H9 (cell line): ENCODE measurements at regions not wholly inside any gene's neighbourhood (a gene's known extent, or its start where the extent isn't known, plus 50 kb on each side); places are given as distances from the start of the nearest gene placed in this dataset.

Experiments used
- DNase-seq: peaks from one replicate; pipeline ENCODE4 v3.0.0-alpha.2; 2017
- H2AFZ ChIP-seq: one replicate; pipeline ENCODE4 v1.6.1; 2013; ENCODE audit warnings: mild to moderate bottlenecking, low read length, control low read depth, moderate library complexity
- H2AK5ac ChIP-seq: 2 replicates; pipeline ENCODE4 v1.6.1; 2013; ENCODE audit warnings: low read length, control low read depth, mixed read lengths; ENCODE audit not compliant: insufficient read length
- H2BK120ac ChIP-seq: one replicate; pipeline ENCODE4 v1.6.1; 2013; ENCODE audit warnings: low read depth, mild to moderate bottlenecking, low read length, control low read depth, inconsistent platforms; ENCODE audit not compliant: poor library complexity, severe bottlenecking
- H2BK12ac ChIP-seq: 2 replicates; pipeline ENCODE4 v1.6.1; 2013; ENCODE audit warnings: low read length, control low read depth, mixed read lengths, low read depth; ENCODE audit not compliant: insufficient read length
- H2BK15ac ChIP-seq: 2 replicates; pipeline ENCODE4 v1.6.1; 2013; ENCODE audit warnings: low read depth, low read length, control low read depth
- H2BK20ac ChIP-seq: one replicate; pipeline ENCODE4 v1.6.1; 2013; ENCODE audit warnings: low read depth, mild to moderate bottlenecking, low read length, control low read depth, inconsistent platforms; ENCODE audit not compliant: poor library complexity, severe bottlenecking
- H2BK5ac ChIP-seq: 2 replicates; pipeline ENCODE4 v1.6.1; 2013; ENCODE audit warnings: low read length, control low read depth, mixed read lengths; ENCODE audit not compliant: insufficient read length
- H3K14ac ChIP-seq: 2 replicates; pipeline ENCODE4 v1.6.1; 2013; ENCODE audit warnings: low read length, control low read depth; ENCODE audit not compliant: insufficient read depth
- H3K18ac ChIP-seq: 2 replicates; pipeline ENCODE4 v1.6.1; 2013; ENCODE audit warnings: low read depth, mild to moderate bottlenecking, mixed read lengths, low read length, control low read depth; ENCODE audit not compliant: insufficient read length
- H3K23ac ChIP-seq: 2 replicates; pipeline ENCODE4 v1.6.1; 2013; ENCODE audit warnings: low read length, control low read depth, mixed read lengths, low read depth; ENCODE audit not compliant: insufficient read length
- H3K23me2 ChIP-seq: 2 replicates; pipeline ENCODE4 v1.6.1; 2013; ENCODE audit warnings: low read depth, mild to moderate bottlenecking, mixed read lengths, low read length, control low read depth; ENCODE audit not compliant: insufficient read length, poor library complexity, severe bottlenecking
- H3K27ac ChIP-seq: 2 replicates; pipeline ENCODE4 v1.5.1; 2013; ENCODE audit warnings: low read length, control low read depth, mixed read lengths, low read depth; ENCODE audit not compliant: insufficient read length
- H3K27me3 ChIP-seq: 2 replicates; pipeline ENCODE4 v1.6.1; 2013; ENCODE audit warnings: low read length, control low read depth, inconsistent platforms; ENCODE audit not compliant: insufficient read depth
- H3K4ac ChIP-seq: 2 replicates; pipeline ENCODE4 v1.6.1; 2013; ENCODE audit warnings: low read depth, mild to moderate bottlenecking, control low read depth, inconsistent platforms, low read length, moderate library complexity
- H3K4me1 ChIP-seq: 2 replicates; pipeline ENCODE4 v1.6.1; 2013; ENCODE audit warnings: low read length, control low read depth, inconsistent platforms; ENCODE audit not compliant: insufficient read depth
- H3K4me2 ChIP-seq: 2 replicates; pipeline ENCODE4 v1.6.1; 2013; ENCODE audit warnings: low read length, control low read depth, mixed read lengths; ENCODE audit not compliant: insufficient read length, insufficient read depth
- H3K56ac ChIP-seq: 2 replicates; pipeline ENCODE4 v1.6.1; 2013; ENCODE audit warnings: low read depth, mild to moderate bottlenecking, mixed read lengths, low read length, control low read depth; ENCODE audit not compliant: insufficient read length
- H3K79me1 ChIP-seq: 2 replicates; pipeline ENCODE4 v1.6.1; 2013; ENCODE audit warnings: low read depth, mild to moderate bottlenecking, moderate library complexity, low read length, control low read depth, inconsistent platforms; ENCODE audit not compliant: insufficient read depth, poor library complexity, severe bottlenecking
- H3K79me2 ChIP-seq: 2 replicates; pipeline ENCODE4 v1.6.1; 2013; ENCODE audit warnings: low read length, control low read depth, inconsistent platforms; ENCODE audit not compliant: insufficient read depth
- H3K9ac ChIP-seq: 2 replicates; pipeline ENCODE4 v1.6.1; 2013; ENCODE audit warnings: low read length, control low read depth, mixed read lengths; ENCODE audit not compliant: insufficient read length; ENCODE audit errors: extremely low read depth
- H3K9me3 ChIP-seq: one replicate; pipeline ENCODE4 v1.6.1; 2013; ENCODE audit warnings: low read depth, low read length, inconsistent platforms; ENCODE audit not compliant: control insufficient read depth
- H3T11ph ChIP-seq: one replicate; pipeline ENCODE4 v1.6.1; 2013; ENCODE audit warnings: mild to moderate bottlenecking, low read length, control low read depth, inconsistent platforms
- H4K20me1 ChIP-seq: one replicate; pipeline ENCODE4 v1.6.1; 2013; ENCODE audit not compliant: control insufficient read depth, insufficient read length, insufficient read depth
- H4K5ac ChIP-seq: 2 replicates; pipeline ENCODE4 v1.6.1; 2013; ENCODE audit warnings: low read depth, mild to moderate bottlenecking, mixed read lengths, low read length, control low read depth; ENCODE audit not compliant: insufficient read length
- H4K8ac ChIP-seq: replicated peaks from 2 replicates; pipeline ENCODE4 v1.6.1; 2013; ENCODE audit warnings: low read length, control low read depth, mixed read lengths, low read depth; ENCODE audit not compliant: insufficient read length
- H4K91ac ChIP-seq: 2 replicates; pipeline ENCODE4 v1.6.1; 2013; ENCODE audit warnings: low read depth, mild to moderate bottlenecking, moderate library complexity, mixed read lengths, low read length, control low read depth; ENCODE audit not compliant: insufficient read length
- H3K27ac Mint-ChIP-seq, 3 experiments: 2 replicates in 2 of 3; 3 replicates in 1 of 3; pipeline ENCODE4 v1.8.0; 2020 to 2021; ENCODE audit warnings: mixed read lengths in 3 of 3, mild to moderate bottlenecking in 1 of 3, moderate library complexity in 1 of 3
- H3K27me3 Mint-ChIP-seq: 2 replicates; pipeline ENCODE4 v1.8.0; 2021; ENCODE audit warnings: low read depth, mild to moderate bottlenecking, moderate library complexity, mixed read lengths
- H3K36me3 Mint-ChIP-seq, 3 experiments: 2 replicates in 2 of 3; 3 replicates in 1 of 3; pipeline ENCODE4 v1.8.0; 2020 to 2021; ENCODE audit warnings: low read depth in 3 of 3, mixed read lengths in 3 of 3; ENCODE audit not compliant: insufficient read depth in 1 of 3
- H3K4me1 Mint-ChIP-seq, 2 experiments: 2 replicates each; pipeline ENCODE4 v1.8.0; 2020; ENCODE audit warnings: mixed read lengths in 2 of 2
- H3K4me3 Mint-ChIP-seq, 2 experiments: 2 replicates in 1 of 2; 3 replicates in 1 of 2; pipeline ENCODE4 v1.8.0; 2020 to 2021; ENCODE audit warnings: mild to moderate bottlenecking in 2 of 2, mixed read lengths in 2 of 2, moderate library complexity in 1 of 2
- H3K9me3 Mint-ChIP-seq, 2 experiments: 2 replicates in 1 of 2; 3 replicates in 1 of 2; pipeline ENCODE4 v1.8.0; 2020; ENCODE audit warnings: mild to moderate bottlenecking in 2 of 2, mixed read lengths in 2 of 2, moderate library complexity in 1 of 2
- WGBS: extraction: QIAGEN DNeasy Blood & Tissue Kit; methylation state at CpG from one replicate; pipeline ENCODE4 v1.1.7; 2013; ENCODE audit warnings: missing lambda C conversion rate, low lambda C conversion rate, mixed read lengths; ENCODE audit not compliant: insufficient read length; ENCODE audit errors: extremely low coverage; 5-methylcytosine and 5-hydroxymethylcytosine counted together
- TF ChIP-seq, protein P1 (sequence below): fragments of 200-600 bp; sonication (generic); conservative IDR thresholded peaks from 3 replicates; pipeline ENCODE4 v1.8.0; 2021; ENCODE audit warnings: antibody characterized with exemption, mild to moderate bottlenecking

DNA sequence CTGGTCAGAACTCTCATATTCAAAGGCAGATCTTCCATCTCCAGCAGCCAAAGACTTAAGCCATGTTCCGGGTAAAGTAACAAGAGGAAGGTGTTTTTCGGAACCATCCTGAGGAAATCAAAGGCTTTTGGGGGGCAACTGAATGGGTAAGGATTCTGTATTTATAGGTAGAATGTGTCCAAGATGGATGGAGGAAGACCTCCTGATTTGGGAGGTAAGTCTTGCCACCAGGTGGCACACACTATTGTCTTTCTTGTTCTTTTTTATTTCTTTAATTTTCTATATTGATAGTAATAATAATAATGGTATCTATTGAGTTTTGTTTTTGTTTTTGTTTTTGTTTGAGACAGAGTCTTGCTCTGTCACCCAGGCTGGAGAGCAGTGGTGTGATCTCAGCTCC, 53.0 kb upstream of the UBR2 start:
- H4K20me1 ChIP-seq: no peaks in the 10 kb centered on the region
- no peak overlapping the region for H3K23ac ChIP-seq
- Mint-ChIP-seq H3K9me3 (no peaks in the 10 kb centered on the region), H3K36me3 (no peaks in the 10 kb centered on the region), H3K27me3 (peaks cover 2% of the 10 kb centered on the region; the same call in 1 of the 2 replicates), H3K4me1 (peaks cover 4 to 7% of the 10 kb centered on the region in 2 experiments; a peak in 3 of 4 replicates), H3K27ac (no peak overlapping the region), H3K4me3 (no peak overlapping the region)
- H3T11ph ChIP-seq: no peak overlapping the region
- H3K4ac ChIP-seq: no peak overlapping the region
- no peaks in the 10 kb centered on the region for H3K9me3 ChIP-seq
- H4K8ac ChIP-seq: no peak overlapping the region
- no CpG with 5 or more reads among the region's 2 CpGs for WGBS
- H3K18ac ChIP-seq: no peak overlapping the region
- H3K14ac ChIP-seq: no peak overlapping the region
- no peaks in the 10 kb centered on the region for H3K4me1 ChIP-seq
- no peak overlapping the region for H2AFZ ChIP-seq
- H3K79me1 ChIP-seq: no peaks in the 10 kb centered on the region
- H2AK5ac ChIP-seq: no peak overlapping the region
- no peak overlapping the region for H2BK5ac ChIP-seq
- H3K4me2 ChIP-seq: no peak overlapping the region
- H3K79me2 ChIP-seq: no peaks in the 10 kb centered on the region
- H3K27me3 ChIP-seq: no peaks in the 10 kb centered on the region; the same call in 1 of the 2 replicates
- H2BK12ac ChIP-seq: no peak overlapping the region
- H2BK20ac ChIP-seq: no peak overlapping the region
- no peaks in the 10 kb centered on the region for H3K23me2 ChIP-seq
- no peak overlapping the region for H3K9ac ChIP-seq
- no peak overlapping the region for H2BK15ac ChIP-seq
- H4K91ac ChIP-seq: no peak overlapping the region
- no peak overlapping the region for H2BK120ac ChIP-seq
- H3K56ac ChIP-seq: no peak overlapping the region
- TF ChIP-seq, protein P1, sequence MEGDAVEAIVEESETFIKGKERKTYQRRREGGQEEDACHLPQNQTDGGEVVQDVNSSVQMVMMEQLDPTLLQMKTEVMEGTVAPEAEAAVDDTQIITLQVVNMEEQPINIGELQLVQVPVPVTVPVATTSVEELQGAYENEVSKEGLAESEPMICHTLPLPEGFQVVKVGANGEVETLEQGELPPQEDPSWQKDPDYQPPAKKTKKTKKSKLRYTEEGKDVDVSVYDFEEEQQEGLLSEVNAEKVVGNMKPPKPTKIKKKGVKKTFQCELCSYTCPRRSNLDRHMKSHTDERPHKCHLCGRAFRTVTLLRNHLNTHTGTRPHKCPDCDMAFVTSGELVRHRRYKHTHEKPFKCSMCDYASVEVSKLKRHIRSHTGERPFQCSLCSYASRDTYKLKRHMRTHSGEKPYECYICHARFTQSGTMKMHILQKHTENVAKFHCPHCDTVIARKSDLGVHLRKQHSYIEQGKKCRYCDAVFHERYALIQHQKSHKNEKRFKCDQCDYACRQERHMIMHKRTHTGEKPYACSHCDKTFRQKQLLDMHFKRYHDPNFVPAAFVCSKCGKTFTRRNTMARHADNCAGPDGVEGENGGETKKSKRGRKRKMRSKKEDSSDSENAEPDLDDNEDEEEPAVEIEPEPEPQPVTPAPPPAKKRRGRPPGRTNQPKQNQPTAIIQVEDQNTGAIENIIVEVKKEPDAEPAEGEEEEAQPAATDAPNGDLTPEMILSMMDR: peak; percentile 30; the same call in 2 of the 3 replicates
- no peak overlapping the region for H4K5ac ChIP-seq
- DNase-seq: no peak
- no peak overlapping the region for H3K27ac ChIP-seq
